ENCODE measurements at regions not wholly inside any gene's neighbourhood (a gene's known extent, or its start where the extent isn't known, plus 50 kb on each side); places are given as distances from the start of the nearest gene placed in this dataset.

DNA sequence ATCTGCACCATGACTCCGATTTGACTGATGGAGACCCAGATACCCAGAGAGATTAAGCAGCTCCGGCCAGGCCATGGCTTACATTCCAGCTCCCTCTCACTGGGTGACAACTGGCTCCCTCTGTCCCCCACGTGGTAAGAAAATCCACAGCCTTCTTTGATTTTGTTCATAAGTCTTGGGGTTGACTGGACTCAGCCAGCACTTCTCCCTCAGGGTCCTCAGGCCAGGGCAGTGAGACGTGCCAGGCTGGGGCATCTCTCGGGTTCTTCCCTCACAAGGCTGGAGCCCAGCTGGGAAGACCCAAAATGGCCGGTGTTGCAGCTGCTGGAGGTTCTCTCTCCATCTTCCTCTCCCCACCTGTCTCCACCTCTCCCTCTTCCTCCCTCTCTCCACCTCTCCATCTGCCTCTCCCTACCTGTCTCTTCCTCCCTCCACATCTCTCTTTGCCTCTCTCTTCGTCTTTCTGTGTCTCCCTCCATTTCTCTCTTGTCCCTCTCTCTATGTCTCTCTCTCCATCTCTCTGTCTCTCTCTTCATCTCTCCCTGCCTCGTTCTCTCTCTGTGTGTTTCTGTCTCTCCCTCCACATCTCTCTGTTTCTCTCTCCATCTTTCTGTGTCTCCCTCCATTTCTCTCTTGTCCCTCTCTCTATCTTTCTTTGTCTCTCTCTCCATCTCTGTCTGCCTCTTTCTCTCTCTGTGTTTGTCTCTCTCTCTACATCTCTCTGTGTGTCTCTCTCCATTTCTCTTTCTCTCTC is 105.3 kb downstream of the FOXL1 start:
- DNase-seq: no peak

DNA sequence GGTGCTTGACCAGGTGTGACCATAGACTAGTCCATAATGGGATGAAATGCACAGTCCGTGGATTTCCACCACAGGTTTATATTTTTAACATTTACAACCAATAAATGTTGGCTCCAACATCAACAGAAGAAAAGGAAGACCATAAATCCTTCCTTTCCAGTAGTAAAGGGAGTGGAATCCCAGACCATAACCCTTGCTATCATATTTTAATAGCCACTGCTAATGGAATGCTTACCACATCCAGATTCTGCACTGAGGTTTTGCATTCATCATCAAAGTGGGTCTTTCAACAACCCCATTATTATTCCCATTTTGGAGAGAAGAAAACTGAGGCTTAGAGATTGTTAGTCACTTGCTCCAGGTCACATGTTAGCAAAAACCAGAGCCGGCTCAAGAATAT is 106.7 kb downstream of the FOXL1 start:
- DNase-seq: no peak

DNA sequence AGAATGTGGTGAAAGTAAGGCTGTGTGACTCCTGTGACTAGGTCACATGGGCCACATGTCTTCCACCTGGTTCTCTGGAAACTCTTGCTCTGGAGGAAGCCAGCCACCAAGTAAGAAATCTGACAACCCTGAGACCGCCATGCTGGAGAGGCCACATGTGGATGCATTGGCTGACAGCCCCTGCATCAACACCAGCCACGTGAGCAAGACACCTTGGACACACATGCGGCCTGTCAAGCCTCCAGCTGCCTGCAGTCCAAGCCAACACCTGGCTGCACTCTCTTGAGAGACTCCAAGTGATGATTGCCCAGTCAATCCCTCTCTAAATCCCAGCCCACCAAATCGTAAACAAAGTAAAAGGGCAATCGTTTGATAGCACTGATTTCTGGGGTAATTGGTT is 112.6 kb downstream of the FOXL1 start:
- DNase-seq: no peak

DNA sequence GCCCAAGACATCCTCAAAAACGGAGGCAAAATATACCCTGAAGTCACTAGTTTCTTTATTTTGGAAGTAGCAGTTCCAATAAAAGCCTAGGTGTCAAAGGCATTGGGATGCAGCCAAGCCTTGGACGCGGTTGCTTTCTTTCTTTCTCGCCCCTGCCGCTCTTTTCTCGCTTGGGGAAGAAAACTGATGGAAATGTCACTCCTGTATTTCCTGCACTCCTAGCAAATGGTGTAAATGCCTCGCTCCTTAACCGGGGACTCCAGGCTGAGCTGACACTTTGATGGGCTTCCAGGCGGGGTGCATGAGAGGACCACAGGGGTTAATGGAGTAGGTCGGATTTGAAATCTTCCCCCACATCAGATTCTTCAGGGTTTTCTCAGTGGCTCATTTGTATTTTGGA is 114.1 kb downstream of the FOXL1 start:
- no peak for DNase-seq

DNA sequence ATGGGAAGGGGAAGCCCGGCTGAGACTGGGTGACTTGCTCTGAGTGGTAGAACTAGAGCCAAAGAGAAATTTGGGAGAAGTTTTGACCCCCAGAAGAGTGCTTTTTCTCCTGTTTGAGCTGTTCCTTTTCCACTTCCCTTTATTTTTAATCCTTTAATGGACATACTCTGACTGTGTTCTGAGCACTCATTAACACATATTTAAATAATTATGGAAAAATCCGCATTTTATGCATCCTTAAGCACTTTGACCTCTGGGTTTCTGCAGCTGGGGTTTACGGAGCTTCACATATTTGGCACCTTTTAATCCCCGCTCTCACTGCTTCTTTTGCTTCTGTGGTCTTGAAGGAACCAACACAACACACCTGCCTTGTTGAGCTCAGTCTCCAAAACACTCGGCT is 114.7 kb downstream of the FOXL1 start:
- no peak for DNase-seq

DNA sequence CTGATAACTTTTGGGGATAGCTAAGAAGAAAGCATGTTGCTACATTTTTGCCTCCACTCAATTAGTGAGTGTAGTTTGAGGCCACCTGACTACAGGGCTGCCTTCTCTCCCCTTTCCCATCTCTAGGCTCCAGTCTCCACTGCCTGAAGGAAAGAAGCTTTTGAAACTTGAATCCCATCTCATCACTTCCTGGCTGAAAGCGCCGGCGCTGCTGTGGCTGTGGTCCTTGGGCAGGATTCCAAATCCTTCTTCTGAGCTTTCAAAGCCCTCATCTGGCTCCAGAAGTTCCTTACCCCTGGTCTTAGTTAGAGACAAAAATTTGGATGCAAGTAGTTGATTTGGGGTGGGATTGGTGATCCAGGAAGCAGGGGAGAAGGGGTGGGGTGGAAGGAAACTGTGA is 119.4 kb downstream of the FOXL1 start:
- no peak for DNase-seq

DNA sequence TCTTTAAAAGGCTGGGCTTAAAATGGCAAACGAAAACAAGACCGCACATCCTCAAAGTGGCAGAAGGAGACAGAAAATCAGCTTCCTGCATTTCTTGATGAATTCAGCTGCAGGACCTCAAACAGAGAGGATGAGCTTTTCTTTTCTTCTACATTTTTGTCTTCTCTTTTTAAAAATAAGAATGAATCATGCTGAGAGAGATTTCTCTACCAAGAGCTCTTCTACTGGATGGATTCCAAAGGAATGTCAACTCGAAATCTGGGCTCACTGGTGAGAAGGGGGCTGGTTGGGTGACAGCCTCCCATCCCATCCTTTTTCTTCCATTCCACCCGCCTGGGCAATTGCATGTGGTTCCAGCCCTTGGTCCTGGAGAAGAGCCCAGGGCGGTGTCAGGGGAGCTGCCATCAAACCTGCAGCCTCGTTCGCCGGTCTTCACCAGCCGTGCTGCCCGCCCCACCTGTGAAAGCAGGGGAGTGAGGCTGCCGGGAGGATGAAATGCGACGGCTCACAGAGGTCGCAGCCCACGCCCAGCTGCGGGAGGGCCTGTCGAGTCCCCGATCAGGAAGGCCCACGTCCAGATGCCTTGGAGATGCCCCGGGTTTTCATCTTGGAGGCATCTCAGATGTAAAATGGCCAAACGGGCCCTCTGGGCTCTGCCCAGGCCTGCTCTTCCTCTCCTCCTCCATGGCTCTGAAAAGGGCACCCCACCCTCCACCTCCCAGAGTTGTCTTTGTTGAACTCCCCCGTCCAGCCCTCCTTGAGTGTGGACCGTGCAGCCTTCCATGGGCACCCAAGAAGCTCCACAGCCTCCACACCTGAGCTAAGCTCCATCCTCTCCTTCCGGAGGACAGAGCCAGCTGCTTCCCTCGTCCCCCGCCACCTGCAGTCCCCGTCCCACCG is 121.9 kb downstream of the FOXL1 start:
- DNase-seq: no peak

DNA sequence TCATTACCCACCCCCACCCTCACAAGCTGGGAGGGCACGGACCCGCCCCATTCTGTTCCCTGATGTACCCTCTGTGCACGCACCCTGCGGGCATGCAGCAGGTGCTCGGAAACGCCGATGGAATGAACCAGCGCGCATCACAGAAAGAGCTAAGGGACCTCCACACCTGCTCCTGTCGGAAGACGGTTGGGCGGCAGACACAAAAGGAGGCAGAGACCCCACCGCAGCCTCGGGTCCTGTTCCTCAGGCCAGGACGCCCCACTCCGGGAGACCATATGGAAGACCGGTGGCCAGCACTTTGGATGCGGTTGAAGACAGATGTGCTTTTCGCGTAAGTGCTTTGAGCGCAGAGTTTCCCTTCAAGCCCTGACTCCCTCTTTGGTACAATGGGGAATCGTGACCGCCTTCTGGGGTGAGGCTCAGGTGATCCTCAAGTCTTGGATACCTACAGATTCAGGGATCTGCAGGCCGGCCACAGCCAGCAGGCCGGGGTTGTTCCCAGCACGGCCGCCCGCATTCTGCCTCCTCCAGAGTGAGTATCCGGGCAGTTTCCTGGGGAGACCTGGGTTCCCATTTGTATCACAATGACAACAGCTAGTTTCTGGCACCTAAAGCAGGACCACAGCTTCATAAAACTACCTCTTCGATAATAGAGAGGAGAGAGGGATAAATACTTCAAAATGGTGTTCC is 123.1 kb downstream of the FOXL1 start:
- DNase-seq: no peak

DNA sequence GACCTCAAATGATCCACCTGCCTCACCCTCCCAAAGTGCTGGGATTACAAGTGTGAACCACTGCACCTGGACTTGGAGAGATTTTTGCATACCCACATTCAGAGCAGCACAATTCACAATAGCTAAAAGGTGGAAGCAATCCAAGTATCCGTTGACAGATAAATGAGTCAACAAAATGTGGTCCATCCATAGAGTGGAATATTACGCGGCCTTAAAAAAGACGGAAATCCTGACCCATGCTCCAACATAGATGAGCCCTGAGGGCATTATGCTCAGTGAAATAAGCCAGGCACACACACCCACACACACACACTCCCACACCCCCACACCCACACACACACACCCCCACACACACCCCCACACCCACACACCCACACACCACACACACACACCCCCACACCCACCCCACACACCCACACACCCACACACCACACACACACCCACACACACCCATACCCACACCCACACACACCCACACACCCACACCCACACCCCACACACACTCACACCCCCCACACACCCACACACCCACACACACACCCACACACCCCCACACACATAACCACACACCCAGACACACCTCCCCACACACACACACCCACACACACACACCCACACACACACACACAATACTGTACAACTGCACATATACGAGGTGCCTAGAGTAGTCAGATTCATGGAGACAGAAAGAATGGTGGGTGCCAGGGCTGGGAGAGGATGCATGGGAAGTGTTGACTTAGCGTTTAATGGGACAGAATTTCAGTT is 124.7 kb downstream of the FOXL1 start:
- DNase-seq: no peak

DNA sequence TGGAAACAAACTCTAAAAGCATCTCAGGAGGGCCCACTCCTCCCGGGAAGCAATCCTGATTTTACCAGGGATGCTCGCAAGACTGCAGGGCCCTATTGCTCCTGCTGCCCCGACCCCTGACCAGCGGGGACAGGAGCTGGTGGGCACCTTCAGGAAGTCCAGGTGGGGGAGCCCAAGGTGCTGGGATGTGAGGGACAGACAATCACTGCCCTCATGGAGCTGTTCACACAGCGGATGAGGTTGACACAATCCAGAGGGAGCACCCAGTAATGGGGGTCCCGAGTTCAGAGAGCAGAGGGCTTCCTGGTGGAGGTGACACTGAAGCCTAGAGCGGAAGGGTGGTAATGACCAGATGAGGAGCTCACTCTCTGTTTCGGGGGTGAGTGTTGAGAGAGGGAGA is 126.2 kb downstream of the FOXL1 start:
- DNase-seq: no peak

DNA sequence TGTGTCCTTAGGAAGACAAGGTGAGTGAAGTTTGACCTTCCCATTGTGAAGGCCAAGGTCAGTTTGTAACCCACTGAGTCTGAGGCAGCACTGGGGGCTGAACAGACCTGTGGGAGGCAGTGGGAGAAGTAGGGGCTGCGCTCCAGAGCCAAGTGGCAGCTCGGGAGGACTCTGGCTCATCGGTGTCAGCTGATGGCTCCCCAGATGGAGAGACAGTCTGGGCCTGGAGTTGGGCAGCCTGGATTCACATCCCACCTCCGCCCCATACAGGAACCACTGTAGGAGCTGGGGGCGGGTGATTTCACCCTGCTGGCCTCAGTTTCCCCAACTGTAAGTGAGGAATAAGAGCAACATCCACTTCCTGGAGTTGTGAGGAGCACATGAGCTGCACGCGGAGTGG is 128.4 kb downstream of the FOXL1 start:
- DNase-seq: no peak

DNA sequence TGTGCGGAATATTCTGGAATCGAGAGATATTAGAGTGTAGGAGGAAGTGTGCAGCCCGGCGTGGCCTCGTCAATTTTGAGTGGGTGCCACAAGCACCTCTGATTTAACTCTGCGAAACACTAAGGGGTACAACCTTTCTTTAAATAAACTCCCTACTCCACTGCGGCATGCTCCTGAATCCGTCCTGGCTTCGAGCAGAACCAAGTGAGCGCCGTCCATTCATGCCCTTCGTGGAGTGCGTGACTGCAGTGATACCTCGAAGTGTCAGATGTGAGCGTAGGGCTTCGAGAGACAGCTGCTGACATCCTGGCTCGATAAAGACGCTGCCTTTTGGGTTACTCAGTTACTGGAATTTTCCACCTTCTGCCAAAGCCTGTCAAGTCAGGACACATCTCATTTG is 128.8 kb downstream of the FOXL1 start:
- DNase-seq: no peak

DNA sequence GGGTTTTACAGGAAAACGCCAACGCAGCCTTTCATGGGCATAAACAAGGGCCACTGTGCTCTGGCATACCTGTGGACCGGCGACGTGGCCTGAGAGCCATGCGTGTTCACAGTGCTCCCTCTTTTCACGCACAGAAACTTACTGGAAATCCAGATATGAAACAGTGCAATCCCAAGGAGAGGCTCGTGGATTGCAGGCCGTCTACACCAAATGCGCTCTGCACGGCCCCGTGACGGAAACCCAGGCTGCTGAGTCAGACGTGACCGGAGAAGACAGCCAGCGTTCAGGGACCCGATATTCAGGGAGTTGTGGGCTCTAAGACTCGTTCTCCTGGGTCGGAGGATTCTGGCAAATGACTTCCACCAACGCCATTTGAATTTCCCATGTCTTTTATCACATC is 129.2 kb downstream of the FOXL1 start:
- no peak for DNase-seq

DNA sequence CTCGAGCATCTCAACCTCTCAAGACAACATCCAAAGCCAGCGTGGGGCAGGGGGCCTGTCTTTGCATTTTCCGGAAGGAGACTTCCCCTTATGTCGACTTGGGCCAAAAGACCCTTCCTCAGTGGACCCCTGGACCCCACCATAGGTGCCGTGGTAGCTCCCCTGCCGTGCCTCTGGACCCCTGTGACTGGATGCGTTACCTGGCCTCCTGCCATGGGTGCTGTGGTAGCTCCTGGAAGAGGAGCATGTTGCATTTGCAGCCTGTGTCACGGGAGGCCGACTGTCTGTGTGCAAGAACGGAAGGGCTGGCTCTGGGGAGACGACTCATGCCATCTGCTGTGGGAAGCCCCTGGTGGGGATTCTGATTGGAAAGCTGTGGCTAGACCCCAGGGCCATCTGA is 130.1 kb downstream of the FOXL1 start:
- no peak for DNase-seq

DNA sequence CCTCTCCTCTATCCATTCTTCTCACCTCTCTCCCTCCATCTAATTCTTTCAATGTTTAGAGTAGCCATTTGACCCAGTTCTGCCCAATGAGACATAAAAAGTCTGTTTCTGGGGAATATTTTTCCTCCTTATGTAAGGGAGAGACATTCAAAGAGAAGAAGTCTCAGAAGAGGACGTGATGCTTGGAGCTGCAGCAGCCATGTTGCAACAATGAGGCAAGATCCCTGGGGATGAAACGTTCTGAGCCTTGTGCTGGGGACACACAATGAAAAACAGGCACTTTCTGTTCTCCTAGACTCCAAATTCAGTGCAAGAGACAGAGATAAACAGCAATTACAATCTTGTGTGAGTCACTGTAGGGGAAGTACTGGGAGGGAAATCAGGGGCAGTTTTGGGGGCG is 130.8 kb downstream of the FOXL1 start:
- DNase-seq: no peak

DNA sequence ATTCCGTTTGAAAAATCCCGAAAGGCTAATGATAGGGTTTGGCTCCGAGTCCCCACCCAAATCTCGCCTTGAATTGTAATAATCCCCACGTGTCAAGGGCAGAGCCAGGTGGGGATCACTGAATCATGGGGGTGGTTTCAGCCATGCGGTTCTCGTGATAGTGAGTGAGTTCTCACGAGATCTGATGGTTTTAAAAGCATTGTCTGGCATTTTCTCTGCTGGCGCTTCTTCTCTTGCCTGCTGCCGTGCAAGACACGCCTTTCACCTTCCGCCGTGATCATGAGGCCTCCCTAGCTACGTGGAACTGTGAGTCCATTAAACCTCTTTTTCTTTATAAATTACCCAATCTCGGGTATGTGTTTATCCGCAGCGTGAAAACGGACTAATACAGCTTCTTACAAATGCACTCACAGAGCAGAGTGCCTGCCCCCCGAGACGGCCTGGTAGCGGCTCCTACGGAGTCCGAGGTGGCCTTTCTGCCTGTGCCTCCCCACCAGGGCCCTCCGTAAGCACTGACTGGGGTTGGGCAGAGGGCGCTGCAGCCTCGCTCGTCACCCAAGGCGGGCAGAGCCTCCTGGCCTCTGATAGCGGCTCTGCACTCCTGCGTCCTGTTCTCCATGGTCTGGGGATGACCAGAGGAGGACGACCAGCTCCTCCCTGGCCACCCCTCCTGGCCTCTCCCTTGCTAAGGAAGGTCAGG is 131.7 kb downstream of the FOXL1 start:
- DNase-seq: no peak

DNA sequence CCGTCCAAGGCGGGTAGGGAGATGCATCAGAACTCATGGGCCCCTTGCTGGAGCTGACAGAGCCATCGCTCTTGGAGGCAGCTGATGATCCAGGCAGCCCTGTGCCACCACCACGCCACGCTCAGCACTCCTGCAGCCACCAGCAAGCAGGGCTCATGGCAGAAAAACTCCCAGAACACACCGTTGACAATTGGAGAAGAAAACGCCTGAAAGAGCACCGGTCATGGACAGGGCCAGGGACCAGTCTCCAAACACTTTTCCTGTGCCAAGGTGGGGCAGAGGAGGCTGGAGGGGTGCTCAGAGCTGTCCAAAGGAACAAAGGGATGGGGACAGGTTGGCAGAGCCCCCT is 132.2 kb downstream of the FOXL1 start:
- no peak for DNase-seq

DNA sequence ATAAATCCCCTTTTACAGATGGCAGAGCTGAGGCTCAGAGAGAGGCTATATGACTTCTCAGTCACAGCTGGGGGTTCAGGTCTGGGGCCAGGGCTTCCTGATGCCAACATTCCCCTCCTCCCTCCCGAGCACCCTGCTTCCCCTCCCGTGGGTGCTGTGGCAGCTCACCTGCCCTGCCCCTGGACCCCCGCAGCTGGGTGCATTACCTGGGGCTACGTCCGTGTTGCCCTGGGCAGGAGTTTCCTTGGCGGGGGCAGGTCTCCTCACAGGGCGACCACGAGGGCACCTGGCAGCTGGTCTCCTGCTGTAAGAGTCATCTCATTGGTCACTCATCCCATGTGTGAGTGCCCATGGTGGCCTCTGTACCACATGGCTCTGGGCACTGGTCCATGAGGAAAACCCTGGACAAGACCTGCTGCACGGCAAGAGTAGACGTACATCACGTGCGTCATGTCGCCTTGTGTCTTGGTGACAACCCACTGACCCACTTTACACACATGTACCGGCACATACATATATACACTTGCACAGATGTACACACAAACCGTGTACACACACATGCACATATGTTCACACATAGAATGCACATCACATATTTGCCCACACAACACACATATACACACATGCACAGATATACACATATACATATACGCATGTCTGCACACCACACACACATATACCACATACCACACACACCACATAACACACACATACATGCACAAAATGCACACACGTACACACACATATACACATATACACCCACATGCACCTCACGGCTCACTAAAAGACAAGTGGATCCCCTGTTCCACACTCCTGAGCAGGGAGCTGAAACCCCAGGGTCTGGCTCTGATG is 134.0 kb downstream of the FOXL1 start:
- no peak for DNase-seq

DNA sequence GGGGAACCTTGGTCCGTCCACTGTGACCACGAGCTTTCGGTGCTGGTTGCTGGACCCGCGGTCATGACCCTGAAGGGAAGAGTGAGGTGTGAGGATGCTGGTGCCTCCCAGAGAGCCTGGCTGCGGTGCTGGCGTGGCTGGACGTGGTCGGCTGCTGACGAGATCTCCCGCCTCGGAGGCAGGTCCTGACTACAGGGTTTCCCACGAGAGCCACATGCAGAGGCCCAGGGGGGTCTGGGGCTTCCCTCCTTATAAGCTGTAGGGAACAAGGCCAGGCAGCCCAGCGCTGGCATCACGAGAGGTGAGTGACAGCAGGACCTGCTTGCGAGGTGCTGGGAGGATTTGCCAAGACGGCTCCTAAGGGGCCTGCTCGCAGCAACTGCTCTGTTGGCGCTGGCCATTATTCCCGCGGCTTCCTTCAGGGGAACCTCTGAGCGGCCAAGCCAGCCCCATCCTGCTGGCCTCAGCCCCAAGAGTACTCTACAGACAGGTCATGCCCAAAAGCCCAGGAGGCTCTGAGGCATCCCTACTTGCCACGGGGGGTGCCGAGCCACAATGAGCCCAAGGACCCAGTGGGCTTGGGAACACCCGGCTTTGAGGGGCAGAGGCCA is 134.8 kb downstream of the FOXL1 start:
- no peak for DNase-seq

DNA sequence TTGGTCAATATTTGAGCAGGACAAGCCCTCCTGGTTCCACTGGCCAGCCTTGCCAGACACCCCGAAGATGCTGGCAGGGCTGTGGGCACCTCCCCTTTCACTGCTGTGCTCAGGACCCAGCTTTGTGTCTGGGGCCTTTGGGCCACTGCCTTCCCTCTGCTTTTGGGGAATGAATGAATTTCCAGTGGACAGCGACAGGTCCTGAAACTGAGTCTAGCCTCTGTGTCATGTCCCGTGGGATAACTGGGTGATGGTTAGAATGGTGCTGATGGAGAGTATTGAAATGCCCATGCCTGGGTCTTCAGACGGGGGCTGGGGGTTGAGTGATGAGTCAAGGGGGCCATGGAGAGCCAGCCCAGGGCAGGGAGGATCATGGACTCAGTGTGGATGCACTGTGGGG is 135.8 kb downstream of the FOXL1 start:
- no peak for DNase-seq

DNA sequence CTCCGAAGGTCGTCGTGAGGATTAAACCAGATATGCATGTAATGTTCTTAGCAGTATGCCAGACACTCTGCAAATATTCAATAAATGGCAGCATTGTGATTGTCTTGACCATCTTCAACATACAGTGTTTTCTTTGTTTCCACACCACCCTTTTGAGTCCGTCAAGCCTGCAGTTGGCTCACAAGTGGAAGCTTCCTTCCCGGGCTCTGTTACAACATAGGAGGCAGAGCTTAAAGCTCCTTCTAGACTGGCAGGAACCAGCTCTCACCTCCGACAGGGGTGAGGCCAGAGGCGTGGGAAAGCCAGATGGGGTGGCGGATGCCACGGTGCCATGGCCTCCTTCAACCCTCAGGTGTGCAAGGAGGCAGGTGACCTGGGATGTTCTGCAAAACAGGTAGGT is 138.3 kb downstream of the FOXL1 start:
- DNase-seq: no peak
